GM10248 (cell line): ENCODE measurements at regions not wholly inside any gene's neighbourhood (a gene's known extent, or its start where the extent isn't known, plus 50 kb on each side); places are given as distances from the start of the nearest gene placed in this dataset.

Source experiments
- CTCF ChIA-PET: fragments of 300-600 bp; sonication (Branson Sonifier 250); formaldehyde crosslinking; extraction: SDS; loops from one replicate; lab custom pipeline; 2021; ENCODE audit warnings: antibody characterized with exemption; lab: Yijun Ruan, JAX
- POLR2A ChIA-PET: fragments of 350-650 bp; sonication (Branson Sonifier 250); formaldehyde crosslinking; extraction: SDS; loops from one replicate; lab custom pipeline; 2020; ENCODE audit warnings: antibody characterized with exemption; lab: Yijun Ruan, JAX
- DNase-seq: peaks from one replicate; pipeline ENCODE4 v3.0.0; 2012; ENCODE audit errors: extremely low spot score
- CTCF ChIP-seq: IDR thresholded peaks from 2 replicates; pipeline ENCODE4 v1.5.1; 2012; ENCODE audit warnings: mild to moderate bottlenecking, low read depth; ENCODE audit errors: extremely low read depth, missing control alignments, control extremely low read depth

- DNase-seq, result no peak
- POLR2A ChIA-PET, result no interaction called here
- CTCF ChIA-PET, result interaction anchor here (0.9 to 1.5 kb wide), 6 partner anchors 9 to 281 kb away, joined by 3 to 5 read pairs (median 3); no protein-coding TSS in a partner anchor
- TF ChIP-seq CTCF, result no peak
Observed at GRCh38 chr7:123351516-123352505, 152.0 kb upstream of the SLC13A1 start.

GRCh38 chr7:123351027-123351426 lies 151.3 kb upstream of the SLC13A1 start:
- ChIA-PET CTCF (interaction anchor here (0.9 to 1.4 kb wide), 3 partner anchors 8 to 24 kb away, joined by 3 to 4 read pairs (median 3); no protein-coding TSS in a partner anchor), POLR2A (no interaction called here)
- no peak for TF ChIP-seq CTCF
- no peak for DNase-seq

- CTCF ChIA-PET, result no interaction called here
- TF ChIP-seq CTCF, result no peak
- DNase-seq, result no peak
- POLR2A ChIA-PET, result no interaction called here
Observed at GRCh38 chr7:123348690-123349089, 148.9 kb upstream of the SLC13A1 start.

- CTCF ChIA-PET, result interaction anchor here (0.9 kb wide), 1 partner anchor 20 kb away, joined by 3 read pairs; no protein-coding TSS in a partner anchor
Observed at GRCh38 chr7:123346766-123347165, 147.0 kb upstream of the SLC13A1 start.

GRCh38 chr7:123343611-123344010 lies 143.8 kb upstream of the SLC13A1 start:
- ChIA-PET CTCF (no interaction called here), POLR2A (no interaction called here)
- DNase-seq, result no peak
- no peak for TF ChIP-seq CTCF

More at GRCh38 chr7:123346766-123347165, 147.0 kb upstream of the SLC13A1 start:
- DNase-seq, result no peak
- no peak for TF ChIP-seq CTCF
- POLR2A ChIA-PET, result no interaction called here

- ChIA-PET POLR2A (no interaction called here), CTCF (no interaction called here)
- no peak for TF ChIP-seq CTCF
- DNase-seq, result no peak
Observed at GRCh38 chr7:123341102-123341501, 141.3 kb upstream of the SLC13A1 start.
